ENCODE measurements at regions not wholly inside any gene's neighbourhood (a gene's known extent, or its start where the extent isn't known, plus 50 kb on each side); places are given as distances from the start of the nearest gene placed in this dataset.

- TF ChIP-seq CTCF (IDR thresholded peaks at IDR 0.05) (no peak), POLR2A (IDR thresholded peaks at IDR 0.05) (no peak), EP300 (IDR thresholded peaks at IDR 0.05) (no peak), POLR2AphosphoS5 (IDR thresholded peaks at IDR 0.05) (no peak)
Measured at GRCh38 chr6:98593676-98594075, 240.7 kb upstream of the POU3F2 start.
